Neural progenitor cell (in vitro differentiated cells): ENCODE measurements at regions not wholly inside any gene's neighbourhood (a gene's known extent, or its start where the extent isn't known, plus 50 kb on each side); places are given as distances from the start of the nearest gene placed in this dataset.

Experiments
- EZH2 ChIP-seq: fragments of 200-600 bp; sonication (generic); IDR thresholded peaks from 2 replicates; pipeline ENCODE4 v1.6.1; 2017; ENCODE audit warnings: antibody characterized with exemption, mild to moderate bottlenecking, moderate library complexity
- EZH2phosphoT487 ChIP-seq: fragments of 200-600 bp; sonication (generic); IDR thresholded peaks from 2 replicates; pipeline ENCODE4 v1.6.1; 2017; ENCODE audit warnings: antibody characterized with exemption
- TF ChIP-seq, protein P1 (sequence below): fragments of 200-600 bp; sonication (generic); IDR thresholded peaks from 2 replicates; pipeline ENCODE4 v1.5.1; 2017; ENCODE audit warnings: antibody characterized with exemption, mild to moderate bottlenecking

DNA sequence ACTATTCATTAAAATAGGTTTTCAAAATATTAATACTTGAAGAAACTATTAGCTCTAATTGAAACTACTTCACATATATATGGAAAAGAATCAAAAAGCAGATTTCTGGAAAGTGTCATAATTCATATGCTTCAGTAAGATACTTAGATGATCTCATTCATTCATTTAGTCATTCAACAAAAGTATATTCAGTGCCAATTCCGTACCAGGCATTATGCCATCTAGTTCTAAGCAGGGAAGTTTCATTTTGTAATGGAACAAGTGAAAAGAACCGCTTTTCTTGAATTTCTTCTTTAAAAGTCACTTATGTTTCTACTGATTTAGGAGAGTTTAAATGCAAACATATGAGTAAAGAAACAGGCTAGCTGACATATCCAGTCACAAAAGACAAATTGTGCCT, 118.3 kb upstream of the FAM20A start:
- TF ChIP-seq, protein P1, sequence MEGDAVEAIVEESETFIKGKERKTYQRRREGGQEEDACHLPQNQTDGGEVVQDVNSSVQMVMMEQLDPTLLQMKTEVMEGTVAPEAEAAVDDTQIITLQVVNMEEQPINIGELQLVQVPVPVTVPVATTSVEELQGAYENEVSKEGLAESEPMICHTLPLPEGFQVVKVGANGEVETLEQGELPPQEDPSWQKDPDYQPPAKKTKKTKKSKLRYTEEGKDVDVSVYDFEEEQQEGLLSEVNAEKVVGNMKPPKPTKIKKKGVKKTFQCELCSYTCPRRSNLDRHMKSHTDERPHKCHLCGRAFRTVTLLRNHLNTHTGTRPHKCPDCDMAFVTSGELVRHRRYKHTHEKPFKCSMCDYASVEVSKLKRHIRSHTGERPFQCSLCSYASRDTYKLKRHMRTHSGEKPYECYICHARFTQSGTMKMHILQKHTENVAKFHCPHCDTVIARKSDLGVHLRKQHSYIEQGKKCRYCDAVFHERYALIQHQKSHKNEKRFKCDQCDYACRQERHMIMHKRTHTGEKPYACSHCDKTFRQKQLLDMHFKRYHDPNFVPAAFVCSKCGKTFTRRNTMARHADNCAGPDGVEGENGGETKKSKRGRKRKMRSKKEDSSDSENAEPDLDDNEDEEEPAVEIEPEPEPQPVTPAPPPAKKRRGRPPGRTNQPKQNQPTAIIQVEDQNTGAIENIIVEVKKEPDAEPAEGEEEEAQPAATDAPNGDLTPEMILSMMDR = no peak
- TF ChIP-seq EZH2 (no peak), EZH2phosphoT487 (no peak)
